ENCODE measurements at regions not wholly inside any gene's neighbourhood (a gene's known extent, or its start where the extent isn't known, plus 50 kb on each side); places are given as distances from the start of the nearest gene placed in this dataset.

DNA sequence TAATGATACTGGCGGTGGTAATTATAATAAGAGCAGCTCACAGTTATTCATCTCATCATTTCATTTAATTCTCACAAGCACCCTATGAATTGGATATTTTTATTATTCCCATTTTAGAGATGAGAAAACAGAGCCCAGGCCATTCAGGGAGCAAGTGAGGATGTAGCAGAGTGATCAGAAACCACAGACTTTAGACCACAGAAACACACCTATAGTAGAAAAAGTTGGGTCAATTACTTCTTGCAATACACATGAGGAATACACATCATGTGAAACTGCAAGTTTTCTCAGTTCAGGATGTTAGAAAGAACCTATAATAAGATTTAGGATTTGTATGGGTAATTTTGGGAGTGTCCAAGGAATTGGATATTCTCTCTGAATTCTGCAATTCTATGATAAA, 278.0 kb downstream of the ADRA2A start:
- no peak for DNase-seq

DNA sequence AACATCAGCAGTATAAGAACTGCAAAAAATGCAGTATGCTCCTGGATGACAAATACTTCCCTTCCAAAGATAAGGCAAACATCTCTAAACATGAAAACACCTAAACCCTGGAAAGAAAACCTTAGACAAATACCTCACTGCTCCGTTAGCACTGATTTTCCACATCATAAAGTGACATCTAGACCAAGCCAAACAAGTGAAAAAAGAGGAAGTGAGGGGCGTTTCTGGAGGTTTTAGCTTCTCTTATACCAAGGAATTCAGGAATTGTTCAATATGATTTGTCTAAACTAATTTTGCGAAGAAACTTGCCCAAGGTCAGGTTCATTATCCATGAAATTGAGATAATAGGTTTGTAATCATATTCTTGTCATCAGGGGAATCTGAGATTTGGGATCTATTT, 279.7 kb downstream of the ADRA2A start:
- DNase-seq: no peak

DNA sequence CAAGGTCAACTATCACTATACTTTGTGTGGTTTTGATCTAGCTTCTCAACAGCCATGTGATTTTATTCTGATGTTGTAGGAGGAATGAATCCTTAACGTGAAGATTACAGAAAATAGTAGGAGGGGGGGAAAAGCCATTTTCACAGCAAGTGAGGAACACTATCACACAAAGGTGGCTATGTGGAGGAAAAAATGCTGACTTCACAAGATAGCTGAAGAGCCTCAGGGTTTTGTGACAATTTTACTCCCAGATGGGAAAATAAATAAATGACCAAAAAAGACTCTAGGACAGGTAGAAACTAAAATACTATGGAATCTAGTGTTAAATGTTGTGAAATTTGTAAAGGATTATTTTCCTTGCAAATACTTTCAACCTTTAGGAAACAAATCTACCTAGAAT, 281.0 kb downstream of the ADRA2A start:
- no peak for DNase-seq

DNA sequence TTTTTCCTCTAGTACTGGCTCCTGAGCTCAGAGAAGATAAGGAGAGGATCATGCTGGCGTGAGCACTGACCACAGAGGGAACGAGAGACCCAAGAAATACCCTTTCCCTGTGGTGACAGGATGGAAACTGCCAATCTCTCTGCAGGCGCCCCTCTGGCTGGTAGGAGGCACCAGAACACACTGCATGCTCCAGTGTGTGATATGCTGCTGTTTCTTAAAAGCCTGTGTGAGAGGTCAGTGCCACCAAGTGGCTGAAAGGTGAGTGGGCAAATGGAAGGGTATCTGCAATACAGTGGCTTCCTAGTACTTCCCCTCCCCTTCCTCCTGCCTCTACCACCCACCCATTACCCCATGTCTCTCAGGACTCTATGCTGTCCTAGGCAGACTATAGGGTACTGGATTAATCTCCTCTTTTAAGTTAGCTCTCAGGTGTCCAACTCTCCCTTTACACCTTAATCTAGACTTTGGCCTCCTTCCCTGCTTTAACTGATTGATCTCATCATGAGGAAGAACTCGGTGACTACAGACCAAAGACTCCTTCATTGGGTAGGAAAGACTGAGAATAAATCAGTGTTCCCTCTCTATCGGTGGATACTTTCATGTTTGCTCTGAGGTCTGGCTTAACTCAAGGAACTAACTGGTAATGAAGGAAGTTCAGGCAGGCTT, 283.6 kb downstream of the ADRA2A start:
- DNase-seq: no peak

DNA sequence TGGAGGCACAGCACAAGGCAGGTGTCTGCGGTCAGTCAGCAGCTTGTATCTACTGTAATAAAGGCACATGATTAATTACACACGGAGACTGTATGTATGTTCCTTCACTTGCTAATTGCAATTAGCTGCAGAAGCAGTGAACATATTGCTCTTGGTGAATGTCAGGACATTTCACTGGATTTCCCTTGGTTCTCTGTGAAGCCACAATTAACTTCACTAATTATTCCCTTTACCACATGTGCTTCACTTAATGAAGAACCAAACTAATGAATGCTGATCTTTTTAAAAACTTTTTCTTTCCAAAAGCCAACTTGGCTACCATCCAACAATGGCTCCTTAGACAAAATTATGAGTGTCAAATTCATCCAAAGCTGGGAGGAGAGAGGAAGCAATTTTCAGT, 290.7 kb downstream of the ADRA2A start:
- DNase-seq: no peak

DNA sequence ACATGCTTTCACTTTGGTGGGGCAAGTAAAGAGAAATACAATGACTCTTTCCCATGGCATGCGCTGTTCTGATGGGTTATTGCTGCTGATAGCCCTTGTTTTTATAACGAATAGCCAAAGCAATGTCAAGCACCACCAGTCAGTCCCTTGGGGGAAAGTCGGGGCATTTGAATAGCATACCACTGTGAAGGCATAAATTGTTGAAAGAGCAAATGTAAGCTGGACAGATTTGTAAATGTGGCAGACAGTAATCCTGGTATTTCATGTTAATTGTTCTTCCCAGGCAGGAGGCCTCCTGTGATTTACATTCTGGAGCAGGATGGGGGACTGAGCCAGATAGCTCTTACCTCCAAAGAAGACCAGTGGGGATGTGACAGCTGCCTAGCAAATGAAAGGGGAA, 293.3 kb downstream of the ADRA2A start:
- DNase-seq: no peak

DNA sequence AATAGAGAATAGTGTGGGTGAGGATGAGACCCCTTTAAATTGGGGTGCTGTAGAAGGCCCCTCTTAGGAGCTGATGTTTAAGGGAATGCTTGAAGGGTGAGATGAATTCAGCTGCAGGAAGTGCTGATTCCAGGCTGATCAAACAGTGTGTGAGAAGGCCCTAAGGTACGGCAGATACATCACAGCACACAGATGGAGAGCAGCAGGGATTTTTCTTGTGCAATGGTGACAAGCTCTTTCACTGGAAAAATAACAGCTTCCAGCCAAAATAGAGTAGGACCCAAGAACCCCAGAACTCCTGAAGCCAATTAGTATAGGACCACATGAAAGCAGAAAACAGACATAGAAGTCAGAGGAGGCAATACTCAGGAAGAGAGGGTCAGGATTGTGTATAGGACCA, 296.9 kb downstream of the ADRA2A start:
- no peak for DNase-seq

DNA sequence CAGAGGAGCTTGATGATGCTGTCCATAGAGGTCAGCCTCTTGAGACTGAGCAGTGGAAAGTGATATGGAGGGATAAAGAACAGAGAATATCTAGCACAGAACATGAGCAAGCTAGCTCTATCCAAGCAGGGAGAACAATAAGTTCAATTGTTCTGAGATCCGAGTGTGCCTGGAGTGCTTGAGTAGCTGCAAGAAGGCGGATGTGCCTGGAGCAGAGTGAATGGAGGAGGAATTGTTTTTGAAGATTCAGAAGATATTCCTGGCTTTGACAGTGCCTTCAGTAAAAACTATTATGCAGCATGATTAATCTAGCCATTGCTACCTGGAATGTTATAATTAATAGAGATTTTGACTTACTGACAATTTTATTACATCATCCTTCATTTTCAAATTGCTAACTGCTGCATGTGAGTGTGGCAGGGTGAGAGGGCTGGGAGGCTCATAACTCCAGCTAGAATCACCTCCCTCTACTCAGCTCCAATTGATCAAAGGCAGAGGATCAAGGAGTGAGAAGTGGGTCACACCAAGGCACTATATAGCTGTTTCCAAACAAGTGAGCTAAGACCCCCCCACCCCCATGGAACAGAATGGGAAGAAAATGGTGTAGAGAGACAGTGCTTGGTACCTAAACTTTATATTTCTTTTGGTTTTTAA, 302.8 kb downstream of the ADRA2A start:
- DNase-seq: no peak

DNA sequence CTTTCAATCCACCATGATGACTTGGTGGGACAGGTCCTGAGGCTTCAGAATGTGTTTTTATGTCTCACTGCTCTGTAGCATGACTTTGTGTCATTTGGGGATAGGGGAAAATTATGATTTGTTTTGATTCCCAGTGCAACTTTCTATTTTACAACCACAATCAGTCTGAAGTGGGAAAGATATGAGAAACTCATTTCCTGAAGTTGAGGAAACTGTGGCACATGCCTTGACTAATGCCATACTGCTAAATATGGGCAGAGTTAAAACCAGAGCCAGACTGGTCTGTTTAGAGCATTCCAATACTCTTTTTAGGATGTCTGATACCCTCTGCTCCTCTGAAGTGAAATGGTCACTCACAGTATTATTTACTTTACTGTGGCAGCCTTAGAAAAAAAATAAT, 307.7 kb downstream of the ADRA2A start:
- no peak for DNase-seq

DNA sequence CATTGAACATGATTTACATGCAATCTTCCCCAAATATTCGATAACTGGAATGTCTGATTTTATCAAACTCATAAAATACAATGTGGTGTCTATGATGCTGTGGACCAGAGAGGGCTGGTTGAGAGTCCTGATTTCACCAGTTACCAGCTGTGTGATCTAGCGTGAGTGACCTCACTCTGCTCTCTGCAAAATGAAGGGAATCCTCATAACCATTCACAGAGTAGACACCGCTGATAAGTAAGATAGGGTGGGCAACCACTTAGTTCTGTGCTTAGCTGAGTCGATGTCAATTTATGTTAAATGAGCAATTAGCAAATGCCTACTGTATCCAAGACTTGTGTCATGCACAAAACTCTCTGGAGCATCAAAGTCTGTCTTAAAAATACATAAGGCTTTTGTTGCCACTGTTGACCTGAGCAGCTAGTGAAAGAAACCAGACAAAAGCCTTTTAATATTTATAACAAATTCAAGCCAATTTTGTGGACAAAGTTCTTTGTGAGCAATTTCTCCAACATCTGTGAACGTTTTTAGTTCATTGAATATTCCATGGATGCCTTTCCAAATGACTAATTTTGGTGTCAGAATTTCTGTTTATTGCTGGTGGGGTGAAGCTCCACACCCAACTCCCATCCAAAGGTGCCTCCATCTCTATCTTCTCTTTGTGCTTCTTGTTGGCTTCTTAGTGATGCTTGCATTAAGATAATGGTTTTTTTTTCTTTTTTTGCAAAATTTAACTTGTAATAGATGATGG, 314.2 kb downstream of the ADRA2A start:
- no peak for DNase-seq

DNA sequence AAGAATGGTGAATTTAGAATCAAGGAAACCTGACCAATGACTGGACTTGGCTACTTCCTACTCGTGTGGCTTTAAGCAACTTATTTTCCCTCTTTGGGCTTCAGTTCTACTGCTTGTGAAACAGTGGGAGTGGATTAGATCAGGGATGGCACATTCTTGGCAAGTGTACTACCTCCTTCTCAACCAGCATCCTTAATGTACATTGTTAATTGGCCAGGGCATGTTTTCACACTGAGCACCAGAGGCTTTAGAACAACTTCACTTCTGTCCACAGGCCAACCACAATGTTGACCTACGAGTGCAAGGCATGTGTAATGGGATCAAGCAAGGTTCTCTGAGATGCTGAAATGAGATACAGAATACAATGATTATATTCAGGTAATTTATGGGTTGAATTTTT, 315.3 kb downstream of the ADRA2A start:
- DNase-seq: no peak

DNA sequence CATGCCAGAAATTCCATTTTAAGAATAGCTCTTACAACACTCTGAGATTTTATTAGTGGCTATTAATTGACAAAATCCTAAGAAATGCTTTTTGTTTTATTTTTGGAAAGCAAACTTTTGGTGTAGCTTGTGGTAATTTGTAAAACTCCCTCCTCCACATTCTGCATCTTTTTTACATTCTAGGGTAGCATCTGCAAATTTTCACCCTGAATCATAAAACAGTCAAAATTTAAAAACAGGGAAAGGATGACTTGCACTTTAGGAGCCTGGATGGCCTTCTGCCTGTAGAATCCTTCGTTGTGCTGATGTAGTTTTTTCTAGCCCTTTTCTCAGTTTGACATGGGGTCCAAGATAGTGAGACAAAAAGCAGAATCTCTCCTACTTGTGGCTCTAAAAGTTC, 316.1 kb downstream of the ADRA2A start:
- no peak for DNase-seq

DNA sequence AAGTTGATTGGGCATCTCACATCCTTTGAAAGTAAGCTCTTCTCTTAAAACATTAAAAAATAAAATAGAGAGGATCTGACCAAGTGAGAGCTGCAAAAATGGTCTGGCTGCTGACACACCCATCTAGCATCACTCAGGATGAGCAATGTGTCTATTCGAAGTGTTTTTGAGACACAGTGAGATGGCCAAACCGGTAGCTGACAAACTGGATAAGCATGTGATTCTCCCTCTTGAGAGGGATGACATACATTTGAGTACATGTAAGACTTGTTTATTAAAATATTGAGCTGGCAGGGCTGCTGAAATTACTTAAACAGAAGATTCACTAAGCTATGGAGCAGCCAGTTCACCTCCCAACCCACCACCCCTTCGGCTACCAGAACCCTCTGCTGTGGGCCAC, 333.9 kb downstream of the ADRA2A start:
- no peak for DNase-seq

DNA sequence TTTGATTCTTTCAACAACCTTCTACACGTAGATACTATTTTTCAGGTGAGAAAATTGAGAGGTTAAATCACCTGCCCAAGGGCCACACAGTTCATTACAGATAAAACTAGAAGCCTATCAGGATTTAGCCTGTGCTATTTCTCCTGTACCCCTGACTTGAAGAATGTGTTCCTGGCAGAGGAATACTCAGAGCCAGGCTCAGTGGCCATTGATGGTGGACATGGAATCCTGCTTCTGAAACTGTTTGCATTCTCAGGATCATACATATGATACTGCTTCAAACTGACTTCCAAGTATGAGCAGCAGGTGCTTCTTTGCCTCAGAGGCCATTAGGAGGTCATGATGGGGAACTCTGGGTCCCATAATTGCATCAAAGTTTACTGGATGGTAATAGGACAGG, 348.6 kb downstream of the ADRA2A start:
- no peak for DNase-seq

DNA sequence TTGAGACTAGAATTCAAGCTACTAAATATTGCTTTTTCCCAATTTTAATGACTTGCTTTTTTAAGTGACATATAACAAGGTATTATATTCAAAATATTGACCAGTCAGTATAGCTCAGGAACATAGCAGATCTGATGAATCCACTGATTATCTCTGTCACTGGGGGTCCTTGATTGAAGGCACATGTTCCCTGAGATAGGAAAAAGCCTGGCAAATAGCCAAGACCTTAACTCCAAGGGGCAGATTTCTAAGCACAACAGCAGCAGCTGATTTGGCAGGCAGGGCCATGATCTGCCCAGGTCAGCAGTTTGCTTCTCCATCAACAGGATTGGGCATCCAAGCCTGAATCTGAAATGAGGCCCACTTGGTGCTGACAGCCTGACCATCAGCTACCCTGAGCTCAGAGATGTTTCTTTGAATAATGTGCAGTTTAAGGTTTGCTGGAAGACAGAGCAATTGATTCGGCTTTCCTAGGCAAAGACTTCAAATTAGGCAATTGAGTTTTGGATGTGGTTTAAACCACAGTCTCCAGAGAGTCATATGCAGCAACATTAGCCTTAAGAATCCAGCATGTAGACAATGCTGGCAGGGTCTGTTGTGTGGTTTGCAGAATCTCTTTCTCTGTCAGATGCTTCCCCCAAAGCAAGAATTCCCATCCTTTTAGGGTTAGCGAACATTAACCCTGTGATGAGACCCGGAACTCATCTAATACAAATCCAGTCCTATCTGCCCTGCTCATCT, 352.6 kb downstream of the ADRA2A start:
- DNase-seq: no peak

DNA sequence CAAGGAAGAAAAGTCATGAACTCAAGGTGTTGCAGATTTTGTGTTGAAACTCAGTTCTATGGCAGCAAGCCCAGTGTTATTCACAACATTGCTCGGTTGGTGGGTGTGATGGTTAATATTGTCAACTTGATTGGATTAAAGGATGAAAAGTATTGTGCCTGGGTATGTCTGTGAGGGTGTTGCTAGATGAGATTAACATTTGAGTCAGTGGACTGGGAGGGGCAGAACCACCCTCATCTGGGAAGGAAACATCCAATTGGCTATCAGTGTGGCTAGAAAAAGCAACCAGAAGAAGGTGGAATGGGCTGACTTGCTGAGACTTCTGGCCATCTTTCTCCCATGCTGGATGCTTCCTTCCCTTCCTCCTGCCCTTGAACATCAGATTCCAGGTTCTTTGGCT, 353.2 kb downstream of the ADRA2A start:
- DNase-seq: no peak

DNA sequence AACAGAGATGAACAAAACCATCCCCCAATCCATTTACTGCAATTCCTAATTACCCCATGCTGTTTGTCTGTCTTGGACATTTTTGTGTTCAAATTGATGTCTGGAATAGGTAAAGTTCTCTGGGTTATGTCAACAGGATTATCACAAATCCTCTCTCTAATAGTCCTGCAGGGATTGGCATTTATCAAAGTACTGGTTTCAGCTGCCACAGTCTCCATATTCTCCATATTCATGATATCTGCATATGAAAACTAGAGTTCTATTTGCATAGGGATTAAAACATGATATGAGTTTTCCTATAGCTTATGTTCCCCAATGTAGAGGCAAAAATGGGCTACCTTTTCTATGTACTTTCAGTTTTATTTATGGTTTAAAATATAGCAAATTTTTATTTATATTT, 355.8 kb downstream of the ADRA2A start:
- DNase-seq: no peak

DNA sequence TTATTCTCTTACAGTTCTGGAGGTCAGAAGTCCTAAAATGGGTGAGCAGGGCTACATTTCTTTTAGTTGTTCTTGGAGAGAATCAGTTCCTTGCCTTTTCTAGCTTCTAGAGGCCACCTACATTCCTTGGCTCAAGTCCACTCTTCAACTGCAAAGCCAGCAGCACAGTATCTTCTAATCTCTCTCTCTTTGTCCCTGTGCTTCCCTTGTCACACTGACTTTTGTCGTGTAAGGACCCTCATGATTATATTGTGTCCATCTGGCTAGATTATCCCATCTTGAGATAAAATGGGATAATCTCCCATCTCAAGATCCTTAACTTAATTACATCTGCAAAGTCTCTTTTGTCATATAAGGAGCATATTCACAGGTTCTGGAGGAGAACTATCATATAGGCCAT, 359.0 kb downstream of the ADRA2A start:
- DNase-seq: no peak

DNA sequence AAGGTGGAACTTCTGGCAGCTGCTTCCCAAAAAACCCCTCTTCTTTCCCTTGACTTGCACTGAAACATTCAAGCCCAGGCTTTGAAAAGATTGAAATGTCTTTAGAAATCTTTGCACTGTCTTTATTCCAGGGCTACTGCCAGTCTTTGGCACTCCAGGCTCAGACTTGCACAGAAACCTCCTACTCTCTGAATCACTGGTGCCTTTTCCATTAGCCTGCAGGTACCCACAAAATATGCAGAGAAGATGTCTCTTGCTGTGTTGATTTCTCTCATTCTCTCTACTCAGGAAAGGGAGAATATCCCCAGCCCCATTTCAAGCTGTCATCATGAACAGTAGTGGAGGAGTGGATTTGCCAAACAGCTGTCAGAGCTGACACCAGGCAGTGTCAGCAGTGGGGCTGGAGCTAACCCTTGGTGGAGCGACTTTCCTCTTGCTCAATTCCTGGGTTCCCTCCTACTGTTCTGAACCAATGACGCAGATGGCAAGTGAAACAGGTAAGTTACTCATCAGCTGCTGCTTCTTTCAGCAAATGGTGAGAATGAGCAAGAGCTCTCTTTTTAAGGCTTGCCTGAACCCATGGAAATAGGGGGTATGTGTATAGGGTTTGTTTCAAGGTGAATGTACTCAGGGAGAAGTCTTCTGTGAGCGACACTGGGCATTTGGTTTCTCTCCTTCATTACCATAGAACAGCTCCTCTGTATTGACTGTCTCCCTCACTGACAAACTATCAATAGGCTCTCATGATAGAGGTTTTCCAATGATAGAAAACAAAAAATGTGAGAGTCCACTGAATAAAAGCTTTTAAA, 362.4 kb downstream of the ADRA2A start:
- DNase-seq: no peak

DNA sequence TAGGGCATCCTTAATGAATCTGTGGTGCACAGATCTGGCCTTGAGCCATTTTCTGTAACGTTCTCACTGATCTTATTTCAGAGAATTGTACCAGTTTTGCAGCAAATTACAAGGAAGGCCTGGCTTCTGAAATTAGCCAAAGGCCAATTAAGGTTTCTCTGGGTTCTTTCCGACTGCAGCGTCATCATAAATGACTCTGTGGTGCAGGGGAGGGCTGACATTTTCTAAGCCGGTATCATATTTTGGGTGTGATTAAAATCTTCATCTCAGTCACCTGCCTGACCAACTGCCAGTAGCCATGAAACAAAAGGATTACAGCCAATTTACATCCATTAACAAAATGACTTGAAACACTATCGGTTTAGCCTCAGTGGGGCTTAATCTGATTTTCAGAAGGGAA, 363.7 kb downstream of the ADRA2A start:
- no peak for DNase-seq

DNA sequence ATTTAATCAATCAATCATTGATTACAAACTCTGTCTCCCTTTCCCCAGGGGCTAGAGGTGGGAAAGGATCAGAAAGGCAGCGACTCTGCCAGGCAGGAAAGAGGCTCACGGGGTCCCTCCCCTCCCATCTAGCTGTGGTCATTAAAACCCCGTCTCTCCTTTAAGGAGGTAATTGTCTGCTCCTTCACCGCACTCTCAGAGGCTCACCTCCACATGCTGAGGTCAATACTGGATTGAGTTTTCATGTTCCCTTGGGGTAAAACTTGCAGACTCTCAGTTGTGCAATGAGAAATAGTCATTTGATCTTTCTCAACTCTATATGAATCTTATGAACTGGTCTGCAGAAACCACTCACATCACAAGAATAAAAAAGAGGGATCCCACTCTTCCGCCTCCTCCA, 368.8 kb downstream of the ADRA2A start:
- no peak for DNase-seq

DNA sequence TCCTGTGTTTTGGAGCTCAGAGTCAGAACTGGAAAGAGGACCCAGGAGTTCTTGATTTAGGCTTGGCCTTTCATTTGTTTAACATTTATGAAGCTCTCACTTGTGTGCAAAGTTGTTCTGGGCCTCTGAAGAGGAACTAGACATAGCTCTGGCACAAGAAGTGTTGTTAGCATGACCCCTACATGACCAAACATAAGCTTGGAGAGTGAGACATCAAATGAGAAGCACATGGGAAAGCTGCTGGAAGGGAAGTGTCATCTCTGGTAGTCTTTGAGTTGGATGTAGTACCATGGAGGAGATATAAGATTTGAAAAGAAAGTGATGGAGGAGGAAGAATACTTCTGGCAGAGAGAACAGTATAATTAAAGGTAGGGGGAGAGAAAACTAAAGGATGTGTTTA, 370.1 kb downstream of the ADRA2A start:
- no peak for DNase-seq

DNA sequence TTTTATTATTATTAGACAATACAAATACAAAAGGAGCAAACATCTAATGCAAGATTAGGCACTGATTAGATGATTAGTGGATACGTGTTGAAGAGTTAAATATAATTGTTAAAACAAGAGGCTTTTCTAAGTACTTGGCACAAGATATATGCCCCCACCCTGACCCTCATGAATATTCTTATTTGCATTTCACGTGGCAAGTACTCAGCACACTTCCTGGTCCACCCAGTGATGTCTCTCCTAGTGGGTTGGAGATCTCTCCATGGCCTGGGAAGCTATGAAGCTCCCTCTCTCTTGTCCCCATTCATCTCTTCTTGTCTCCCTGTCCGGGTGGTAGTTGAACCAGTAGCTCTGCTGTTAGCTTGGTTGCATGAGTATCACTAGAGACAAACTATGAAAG, 375.3 kb downstream of the ADRA2A start:
- DNase-seq: no peak
